ENCODE measurements at regions not wholly inside any gene's neighbourhood (a gene's known extent, or its start where the extent isn't known, plus 50 kb on each side); places are given as distances from the start of the nearest gene placed in this dataset.

- TF ChIP-seq CEBPB (IDR thresholded peaks at IDR 0.05; ENCODE audit: low read depth) (no peak), REST (IDR thresholded peaks at IDR 0.05; ENCODE audit: low read depth) (no peak), ZFX (IDR thresholded peaks at IDR 0.05) (no peak), RAD21 (IDR thresholded peaks at IDR 0.05; ENCODE audit: low read depth) (no peak), MAX (IDR thresholded peaks at IDR 0.05) (no peak), EGR1 (IDR thresholded peaks at IDR 0.05; ENCODE audit: low read depth) (no peak), ATF3 (IDR thresholded peaks at IDR 0.05) (no peak), CTCF (IDR thresholded peaks at IDR 0.05 in 2 of 3, conservative IDR thresholded peaks at IDR 0.05 in 1 of 3; ENCODE audit: borderline replicate concordance in 1 of 3, insufficient read depth in 1 of 3, low read depth in 2 of 3, low read length in 2 of 3) (no peak), ELF1 (IDR thresholded peaks at IDR 0.05; ENCODE audit: borderline replicate concordance, low read depth) (no peak), SP1 (IDR thresholded peaks at IDR 0.05; ENCODE audit: low read depth) (no peak), JUND (IDR thresholded peaks at IDR 0.05) (no peak), SRF (IDR thresholded peaks at IDR 0.05; ENCODE audit: low read depth) (no peak), FOSL1 (IDR thresholded peaks at IDR 0.05; ENCODE audit: low read depth) (no peak), SIN3A (IDR thresholded peaks at IDR 0.05; ENCODE audit: low read depth) (no peak)
- no peak overlapping the region for H3K27ac ChIP-seq (ENCODE audit: low read depth, low read length)
- H3K4me2 ChIP-seq (ENCODE audit: low read length), result no peak overlapping the region
- no peaks in the 10 kb centered on the region for H3K9me2 ChIP-seq (ENCODE audit: insufficient read depth)
- BruUV-seq (replicated peaks), result no TSS peak
- H3K27me3 ChIP-seq (ENCODE audit: insufficient read depth, low read length), result no peaks in the 10 kb centered on the region
- no peaks in the 10 kb centered on the region for H3K79me2 ChIP-seq (ENCODE audit: insufficient read depth, low read length)
- H3K4me1 ChIP-seq (ENCODE audit: control insufficient read depth in 1 of 2, insufficient read depth in 2 of 2, low read length in 2 of 2), result no peaks in the 10 kb centered on the region
- RAD21 ChIA-PET (ENCODE audit: low non-redundant PET in 1 of 2, low total read pairs in 2 of 2, uncharacterized antibody in 2 of 2, unreplicated experiment in 2 of 2), result no interaction called here
- H4K20me1 ChIP-seq (ENCODE audit: insufficient read depth), result no peaks in the 10 kb centered on the region
- intact Hi-C loops (cut with micrococcal nuclease), result no loop called here
- CTCF ChIA-PET, result no interaction called here
- no peak overlapping the region for H2AFZ ChIP-seq (ENCODE audit: low read depth, low read length, poor library complexity, severe bottlenecking)
- POLR2A ChIA-PET, result no interaction called here
- H3K9ac ChIP-seq (ENCODE audit: low read length), result no peak overlapping the region
- no peaks in the 10 kb centered on the region for H3K36me3 ChIP-seq (ENCODE audit: control insufficient read depth in 1 of 2, insufficient read depth in 2 of 2, low read length in 2 of 2)
- H3K4me3 ChIP-seq (replicated peaks in 1 of 2; ENCODE audit: low read depth in 1 of 2, low read length in 2 of 2), result no peak overlapping the region
- DNase-seq (ENCODE audit: low read depth, low spot score), result no peak
- no peak for ATAC-seq
- H3K9me3 ChIP-seq (ENCODE audit: control insufficient read depth in 1 of 2, insufficient read depth in 1 of 2, low read depth in 1 of 2, low read length in 2 of 2), result peaks cover 4 to 8% of the 10 kb centered on the region in 2 experiments; a peak in 2 of 4 replicates
Measured at GRCh38 chr22:44615146-44615545, 86.9 kb upstream of the PRR5 start.
